T-helper 2 cell (primary cell): ENCODE measurements at regions not wholly inside any gene's neighbourhood (a gene's known extent, or its start where the extent isn't known, plus 50 kb on each side); places are given as distances from the start of the nearest gene placed in this dataset.

Experiments used
- DNase-seq, 5 experiments: peaks; one replicate each; pipeline versions ENCODE4 v3.0.0 to v3.0.0-alpha.2; 2012 to 2022

GRCh38 chr20:54364919-54365318 is 110.5 kb upstream of the DOK5 start:
- no peak for DNase-seq

GRCh38 chr20:54366669-54367344 is 108.6 kb upstream of the DOK5 start:
- no peak for DNase-seq

GRCh38 chr20:54368570-54368969 is 106.8 kb upstream of the DOK5 start:
- no peak for DNase-seq

- DNase-seq: no peak
Observed at GRCh38 chr20:54372313-54372712, 103.1 kb upstream of the DOK5 start.

- no peak for DNase-seq
Observed at GRCh38 chr20:54377992-54378773, 97.2 kb upstream of the DOK5 start.

- DNase-seq: no peak
Observed at GRCh38 chr20:54379893-54380584, 95.4 kb upstream of the DOK5 start.

- no peak for DNase-seq
Observed at GRCh38 chr20:54382419-54382818, 93.0 kb upstream of the DOK5 start.

GRCh38 chr20:54385746-54386145 is 89.6 kb upstream of the DOK5 start:
- no peak for DNase-seq

GRCh38 chr20:54389596-54390280 is 85.7 kb upstream of the DOK5 start:
- no peak for DNase-seq

GRCh38 chr20:54397292-54398140 is 77.9 kb upstream of the DOK5 start:
- no peak for DNase-seq

GRCh38 chr20:54398814-54399213 is 76.6 kb upstream of the DOK5 start:
- no peak for DNase-seq

GRCh38 chr20:54405540-54405939 is 69.9 kb upstream of the DOK5 start:
- DNase-seq: no peak

GRCh38 chr20:54407459-54407858 is 67.9 kb upstream of the DOK5 start:
- no peak for DNase-seq

- DNase-seq: no peak
Observed at GRCh38 chr20:54415967-54416366, 59.4 kb upstream of the DOK5 start.

- no peak for DNase-seq
Observed at GRCh38 chr20:54416770-54417169, 58.6 kb upstream of the DOK5 start.

- DNase-seq: no peak
Observed at GRCh38 chr20:54419531-54419930, 55.9 kb upstream of the DOK5 start.
